HepG2 (cell line): ENCODE measurements at regions not wholly inside any gene's neighbourhood (a gene's known extent, or its start where the extent isn't known, plus 50 kb on each side); places are given as distances from the start of the nearest gene placed in this dataset.

Source experiments
- ATAC-seq: fragments of 200-7000 bp; cut with Tn5 transposase; 3 replicates; pipeline ENCODE4 v1.9.1; 2020; ENCODE audit warnings: mild to moderate bottlenecking, moderate library complexity
- BruUV-seq: library from RNA; stranded (reverse); fragments of 400-500 nt; replicated peaks from 2 replicates; lab custom pipeline; 2021; lab: Mats Ljungman, UMichigan
- CTCF ChIA-PET: fragments of 300-600 bp; formaldehyde crosslinking; extraction: SDS; loops from one replicate; lab custom pipeline; 2021; ENCODE audit warnings: low total read pairs, inconsistent platforms, low intra/inter-chr PET ratio; lab: Yijun Ruan, JAX
- POLR2A ChIA-PET: fragments of 350-600 bp; sonication (Branson Sonifier 250); formaldehyde crosslinking; loops from one replicate; lab custom pipeline; 2020; ENCODE audit warnings: antibody characterized with exemption, inconsistent platforms; lab: Yijun Ruan, JAX
- DNase-seq: peaks from one replicate; pipeline ENCODE4 v3.0.0-alpha.2; 2015; ENCODE audit warnings: low spot score
- FAIRE-seq: peaks from 3 replicates; lab custom pipeline; 2011; peaks lifted over from hg19 to GRCh38; lab: Jason Lieb, UNC
- H2AFZ ChIP-seq: one replicate; pipeline ENCODE4 v1.6.1; 2011; ENCODE audit warnings: low read length, inconsistent platforms
- H3K27ac ChIP-seq: fragments of 300-600 bp; 3 replicates; pipeline ENCODE4 v1.8.0; 2011; ENCODE audit warnings: mixed run types, mild to moderate bottlenecking, mixed read lengths, low read length, inconsistent platforms; ENCODE audit not compliant: insufficient read depth; ENCODE audit errors: extremely low read length
- H3K27me3 ChIP-seq, 2 experiments: fragments of 200-600 bp in 1 of 2; 2 replicates in 1 of 2; 3 replicates in 1 of 2; pipeline versions ENCODE4 v1.6.0 to v1.8.0; 2011; ENCODE audit warnings: low read length in 2 of 2, mild to moderate bottlenecking in 2 of 2, moderate library complexity in 2 of 2, inconsistent platforms in 1 of 2; ENCODE audit not compliant: insufficient read depth in 2 of 2, control insufficient read depth in 1 of 2
- H3K36me3 ChIP-seq, 2 experiments: fragments of 200-600 bp in 1 of 2; replicated peaks in 1 of 2; 2 replicates in 1 of 2; 3 replicates in 1 of 2; pipeline versions ENCODE4 v1.5.1 to v1.8.0; 2011; ENCODE audit warnings: low read length in 2 of 2, inconsistent platforms in 1 of 2; ENCODE audit not compliant: insufficient read depth in 2 of 2, control insufficient read depth in 1 of 2
- H3K4me1 ChIP-seq: 2 replicates; pipeline ENCODE4 v1.5.1; 2012; ENCODE audit warnings: low read length, inconsistent platforms; ENCODE audit not compliant: insufficient read depth
- H3K4me2 ChIP-seq: 2 replicates; pipeline ENCODE4 v1.6.0; 2011; ENCODE audit warnings: low read depth, low read length, inconsistent platforms
- H3K4me3 ChIP-seq, 3 experiments: fragments of 200-600 bp in 1 of 3; sonication (generic), shearing (Covaris generic) in 1 of 3; replicated peaks in 1 of 3; 2 replicates each; pipeline ENCODE4 v1.5.1; 2011 to 2016; ENCODE audit warnings: low read length in 3 of 3, inconsistent platforms in 2 of 3, low read depth in 2 of 3, mild to moderate bottlenecking in 2 of 3, control low read depth in 1 of 3, mixed read lengths in 1 of 3; ENCODE audit not compliant: insufficient read depth in 1 of 3
- H3K79me2 ChIP-seq: one replicate; pipeline ENCODE4 v1.6.1; 2011; ENCODE audit warnings: low read length, inconsistent platforms; ENCODE audit not compliant: insufficient read depth
- H3K9ac ChIP-seq: 2 replicates; pipeline ENCODE4 v1.6.0; 2011; ENCODE audit warnings: mild to moderate bottlenecking, low read depth, low read length, inconsistent platforms; ENCODE audit not compliant: insufficient read depth
- H3K9me3 ChIP-seq: 2 replicates; pipeline ENCODE4 v1.5.1; 2012; ENCODE audit warnings: mild to moderate bottlenecking, low read length
- H4K20me1 ChIP-seq: 2 replicates; pipeline ENCODE4 v1.6.0; 2011; ENCODE audit warnings: inconsistent platforms, mild to moderate bottlenecking, low read length, moderate library complexity; ENCODE audit not compliant: insufficient read depth
- CBFB ChIP-seq: sonication (generic); formaldehyde crosslinking; IDR thresholded peaks from 2 replicates; pipeline ENCODE4 v1.4.0; 2020; ENCODE audit warnings: missing genetic modification reagents
- ERF ChIP-seq: IDR thresholded peaks from 2 replicates; pipeline ENCODE4 v1.6.1; 2018; ENCODE audit warnings: missing biosample characterization, missing genetic modification reagents
- JUNB ChIP-seq: sonication (generic); formaldehyde crosslinking; IDR thresholded peaks from 2 replicates; pipeline ENCODE4 v1.8.0; 2022; ENCODE audit warnings: missing genetic modification reagents, mild to moderate bottlenecking, borderline replicate concordance
- SATB2 ChIP-seq: sonication (generic); formaldehyde crosslinking; IDR thresholded peaks from 2 replicates; pipeline ENCODE4 v1.5.0; 2020; ENCODE audit warnings: missing genetic modification reagents
- SIX4 ChIP-seq: sonication (generic); formaldehyde crosslinking; IDR thresholded peaks from 2 replicates; pipeline ENCODE4 v1.4.0; 2020; ENCODE audit warnings: missing genetic modification reagents
- SYNCRIP ChIP-seq: fragments of 200-400 bp; formaldehyde crosslinking; IDR thresholded peaks from 2 replicates; pipeline ENCODE4 v1.6.1; 2018; ENCODE audit warnings: mild to moderate bottlenecking, low read depth, low read length; ENCODE audit not compliant: insufficient read depth
- TAF1 ChIP-seq: sonication (generic); formaldehyde crosslinking; IDR thresholded peaks from 2 replicates; pipeline ENCODE4 v1.4.0; 2020; ENCODE audit warnings: missing genetic modification reagents
- TGIF2 ChIP-seq: IDR thresholded peaks from 2 replicates; pipeline ENCODE4 v1.6.1; 2016; ENCODE audit warnings: control low read depth, missing compliant biosample characterization
- ZNF432 ChIP-seq: sonication (generic); formaldehyde crosslinking; IDR thresholded peaks from 2 replicates; pipeline ENCODE4 v1.5.0; 2020; ENCODE audit warnings: missing genetic modification reagents, mild to moderate bottlenecking, borderline replicate concordance
- WGBS: methylation state at CpG from one replicate; pipeline ENCODE4 v1.1.6; 2017; ENCODE audit warnings: low lambda C conversion rate; 5-methylcytosine and 5-hydroxymethylcytosine counted together
- in situ Hi-C: cut with HindIII; loops from 2 replicates; pipeline ENCODE4 v1.10.0; 2017; ENCODE audit warnings: low pct_unique_long_range_greater_than_20kb; ENCODE audit not compliant: extremely low pct_ligation_motif_present
- intact Hi-C: fragments of 100-400 bp; cut with micrococcal nuclease; formaldehyde crosslinking; loops from one replicate; pipeline ENCODE4 v1.10.0; 2022; ENCODE audit not compliant: unreplicated experiment
- TF ChIP-seq, protein P1 (sequence below): sonication (generic); formaldehyde crosslinking; IDR thresholded peaks from 2 replicates; pipeline ENCODE4 v1.5.0; 2020; ENCODE audit warnings: mild to moderate bottlenecking, missing genetic modification reagents
- TF ChIP-seq, protein P2 (sequence below): sonication (generic); formaldehyde crosslinking; IDR thresholded peaks from 2 replicates; pipeline ENCODE4 v1.5.0; 2020; ENCODE audit warnings: missing genetic modification reagents
- TF ChIP-seq, protein P3 (sequence below): fragments of 450-650 bp; IDR thresholded peaks from 2 replicates; pipeline ENCODE4 v1.6.1; 2016
- TF ChIP-seq, protein P4 (sequence below): sonication (generic); formaldehyde crosslinking; IDR thresholded peaks from 2 replicates; pipeline ENCODE4 v1.4.0; 2020; ENCODE audit warnings: missing genetic modification reagents
- TF ChIP-seq, protein P5 (sequence below): sonication (generic); formaldehyde crosslinking; IDR thresholded peaks from 2 replicates; pipeline ENCODE4 v1.4.0; 2020; ENCODE audit warnings: missing genetic modification reagents, borderline replicate concordance

DNA sequence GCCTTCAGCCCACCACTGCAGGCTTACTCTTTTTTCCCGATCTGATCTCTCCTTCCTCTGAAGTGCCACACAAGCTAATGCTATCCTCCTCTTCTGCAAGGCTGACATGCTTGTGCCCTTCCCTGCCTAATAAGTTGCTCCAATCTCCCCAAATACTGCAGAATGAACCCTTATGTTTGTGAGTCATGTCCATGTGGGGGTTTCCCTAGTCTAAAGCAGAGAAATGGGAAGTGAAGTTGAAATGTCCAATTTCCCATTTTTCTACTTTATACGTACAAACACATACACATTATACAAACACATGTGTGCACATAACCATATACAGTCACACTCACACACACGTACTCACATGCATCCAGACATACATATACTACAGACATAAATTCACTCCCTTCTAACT lies 288.1 kb upstream of the CELF4 start:
- BruUV-seq, result no TSS peak
- no peaks in the 10 kb centered on the region for H3K27me3 ChIP-seq
- no peak overlapping the region for H2AFZ ChIP-seq
- H3K9me3 ChIP-seq, result no peaks in the 10 kb centered on the region
- ChIA-PET POLR2A (no interaction called here), CTCF (no interaction called here)
- H3K36me3 ChIP-seq, result no peaks in the 10 kb centered on the region
- no peak overlapping the region for H3K4me2 ChIP-seq
- FAIRE-seq (no peak), DNase-seq (no peak), ATAC-seq (no peak)
- TF ChIP-seq, protein P1, sequence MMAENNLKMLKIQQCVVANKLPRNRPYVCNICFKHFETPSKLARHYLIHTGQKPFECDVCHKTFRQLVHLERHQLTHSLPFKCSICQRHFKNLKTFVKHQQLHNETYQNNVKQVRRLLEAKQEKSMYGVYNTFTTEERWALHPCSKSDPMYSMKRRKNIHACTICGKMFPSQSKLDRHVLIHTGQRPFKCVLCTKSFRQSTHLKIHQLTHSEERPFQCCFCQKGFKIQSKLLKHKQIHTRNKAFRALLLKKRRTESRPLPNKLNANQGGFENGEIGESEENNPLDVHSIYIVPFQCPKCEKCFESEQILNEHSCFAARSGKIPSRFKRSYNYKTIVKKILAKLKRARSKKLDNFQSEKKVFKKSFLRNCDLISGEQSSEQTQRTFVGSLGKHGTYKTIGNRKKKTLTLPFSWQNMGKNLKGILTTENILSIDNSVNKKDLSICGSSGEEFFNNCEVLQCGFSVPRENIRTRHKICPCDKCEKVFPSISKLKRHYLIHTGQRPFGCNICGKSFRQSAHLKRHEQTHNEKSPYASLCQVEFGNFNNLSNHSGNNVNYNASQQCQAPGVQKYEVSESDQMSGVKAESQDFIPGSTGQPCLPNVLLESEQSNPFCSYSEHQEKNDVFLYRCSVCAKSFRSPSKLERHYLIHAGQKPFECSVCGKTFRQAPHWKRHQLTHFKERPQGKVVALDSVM (CRISPR knock-in tag), result no peak
- TF ChIP-seq CBFB (CRISPR knock-in tag) (no peak), ZNF432 (no peak), ERF (CRISPR knock-in tag) (no peak), JUNB (CRISPR knock-in tag) (no peak), SYNCRIP (no peak), TAF1 (no peak), SIX4 (CRISPR knock-in tag) (no peak), SATB2 (CRISPR knock-in tag) (no peak), TGIF2 (CRISPR knock-in tag) (no peak)
- TF ChIP-seq, protein P2, sequence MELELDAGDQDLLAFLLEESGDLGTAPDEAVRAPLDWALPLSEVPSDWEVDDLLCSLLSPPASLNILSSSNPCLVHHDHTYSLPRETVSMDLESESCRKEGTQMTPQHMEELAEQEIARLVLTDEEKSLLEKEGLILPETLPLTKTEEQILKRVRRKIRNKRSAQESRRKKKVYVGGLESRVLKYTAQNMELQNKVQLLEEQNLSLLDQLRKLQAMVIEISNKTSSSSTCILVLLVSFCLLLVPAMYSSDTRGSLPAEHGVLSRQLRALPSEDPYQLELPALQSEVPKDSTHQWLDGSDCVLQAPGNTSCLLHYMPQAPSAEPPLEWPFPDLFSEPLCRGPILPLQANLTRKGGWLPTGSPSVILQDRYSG (CRISPR knock-in tag), result no peak
- TF ChIP-seq, protein P3, sequence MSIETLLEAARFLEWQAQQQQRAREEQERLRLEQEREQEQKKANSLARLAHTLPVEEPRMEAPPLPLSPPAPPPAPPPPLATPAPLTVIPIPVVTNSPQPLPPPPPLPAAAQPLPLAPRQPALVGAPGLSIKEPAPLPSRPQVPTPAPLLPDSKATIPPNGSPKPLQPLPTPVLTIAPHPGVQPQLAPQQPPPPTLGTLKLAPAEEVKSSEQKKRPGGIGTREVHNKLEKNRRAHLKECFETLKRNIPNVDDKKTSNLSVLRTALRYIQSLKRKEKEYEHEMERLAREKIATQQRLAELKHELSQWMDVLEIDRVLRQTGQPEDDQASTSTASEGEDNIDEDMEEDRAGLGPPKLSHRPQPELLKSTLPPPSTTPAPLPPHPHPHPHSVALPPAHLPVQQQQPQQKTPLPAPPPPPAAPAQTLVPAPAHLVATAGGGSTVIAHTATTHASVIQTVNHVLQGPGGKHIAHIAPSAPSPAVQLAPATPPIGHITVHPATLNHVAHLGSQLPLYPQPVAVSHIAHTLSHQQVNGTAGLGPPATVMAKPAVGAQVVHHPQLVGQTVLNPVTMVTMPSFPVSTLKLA, result no peak
- TF ChIP-seq, protein P4, sequence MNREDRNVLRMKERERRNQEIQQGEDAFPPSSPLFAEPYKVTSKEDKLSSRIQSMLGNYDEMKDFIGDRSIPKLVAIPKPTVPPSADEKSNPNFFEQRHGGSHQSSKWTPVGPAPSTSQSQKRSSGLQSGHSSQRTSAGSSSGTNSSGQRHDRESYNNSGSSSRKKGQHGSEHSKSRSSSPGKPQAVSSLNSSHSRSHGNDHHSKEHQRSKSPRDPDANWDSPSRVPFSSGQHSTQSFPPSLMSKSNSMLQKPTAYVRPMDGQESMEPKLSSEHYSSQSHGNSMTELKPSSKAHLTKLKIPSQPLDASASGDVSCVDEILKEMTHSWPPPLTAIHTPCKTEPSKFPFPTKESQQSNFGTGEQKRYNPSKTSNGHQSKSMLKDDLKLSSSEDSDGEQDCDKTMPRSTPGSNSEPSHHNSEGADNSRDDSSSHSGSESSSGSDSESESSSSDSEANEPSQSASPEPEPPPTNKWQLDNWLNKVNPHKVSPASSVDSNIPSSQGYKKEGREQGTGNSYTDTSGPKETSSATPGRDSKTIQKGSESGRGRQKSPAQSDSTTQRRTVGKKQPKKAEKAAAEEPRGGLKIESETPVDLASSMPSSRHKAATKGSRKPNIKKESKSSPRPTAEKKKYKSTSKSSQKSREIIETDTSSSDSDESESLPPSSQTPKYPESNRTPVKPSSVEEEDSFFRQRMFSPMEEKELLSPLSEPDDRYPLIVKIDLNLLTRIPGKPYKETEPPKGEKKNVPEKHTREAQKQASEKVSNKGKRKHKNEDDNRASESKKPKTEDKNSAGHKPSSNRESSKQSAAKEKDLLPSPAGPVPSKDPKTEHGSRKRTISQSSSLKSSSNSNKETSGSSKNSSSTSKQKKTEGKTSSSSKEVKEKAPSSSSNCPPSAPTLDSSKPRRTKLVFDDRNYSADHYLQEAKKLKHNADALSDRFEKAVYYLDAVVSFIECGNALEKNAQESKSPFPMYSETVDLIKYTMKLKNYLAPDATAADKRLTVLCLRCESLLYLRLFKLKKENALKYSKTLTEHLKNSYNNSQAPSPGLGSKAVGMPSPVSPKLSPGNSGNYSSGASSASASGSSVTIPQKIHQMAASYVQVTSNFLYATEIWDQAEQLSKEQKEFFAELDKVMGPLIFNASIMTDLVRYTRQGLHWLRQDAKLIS (CRISPR knock-in tag), result no peak
- TF ChIP-seq, protein P5, sequence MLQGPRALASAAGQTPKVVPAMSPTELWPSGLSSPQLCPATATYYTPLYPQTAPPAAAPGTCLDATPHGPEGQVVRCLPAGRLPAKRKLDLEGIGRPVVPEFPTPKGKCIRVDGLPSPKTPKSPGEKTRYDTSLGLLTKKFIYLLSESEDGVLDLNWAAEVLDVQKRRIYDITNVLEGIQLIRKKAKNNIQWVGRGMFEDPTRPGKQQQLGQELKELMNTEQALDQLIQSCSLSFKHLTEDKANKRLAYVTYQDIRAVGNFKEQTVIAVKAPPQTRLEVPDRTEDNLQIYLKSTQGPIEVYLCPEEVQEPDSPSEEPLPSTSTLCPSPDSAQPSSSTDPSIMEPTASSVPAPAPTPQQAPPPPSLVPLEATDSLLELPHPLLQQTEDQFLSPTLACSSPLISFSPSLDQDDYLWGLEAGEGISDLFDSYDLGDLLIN (CRISPR knock-in tag), result no peak
- H3K4me1 ChIP-seq, result no peaks in the 10 kb centered on the region
- no peak overlapping the region for H3K27ac ChIP-seq
- 4% methylated on average over 3 of the region's 3 CpGs for WGBS
- H3K4me3 ChIP-seq, result no peak overlapping the region
- in situ Hi-C loops, result no loop called here
- no peak overlapping the region for H3K9ac ChIP-seq
- no peaks in the 10 kb centered on the region for H3K79me2 ChIP-seq
- no peaks in the 10 kb centered on the region for H4K20me1 ChIP-seq
- intact Hi-C loops, result no loop called here
